GM12891 (cell line): ENCODE measurements at regions not wholly inside any gene's neighbourhood (a gene's known extent, or its start where the extent isn't known, plus 50 kb on each side); places are given as distances from the start of the nearest gene placed in this dataset.
"Not testable (repeated sequence)": the region's sequence is repeated elsewhere in the genome, so short reads cannot be mapped to it uniquely, and the experiment has no call there.

Source experiments
- DNase-seq: peaks from one replicate; pipeline ENCODE4 v3.0.0; 2011; ENCODE audit warnings: low spot score; ENCODE audit not compliant: insufficient read length
- FAIRE-seq: peaks from 2 replicates; lab custom pipeline; 2011; peaks lifted over from hg19 to GRCh38; lab: Jason Lieb, UNC
- PAX5 ChIP-seq: IDR thresholded peaks from 2 replicates; pipeline ENCODE4 v1.6.1; 2011; ENCODE audit warnings: low read length, moderate library complexity, mild to moderate bottlenecking; ENCODE audit not compliant: insufficient read depth, severe bottlenecking
- POLR2A ChIP-seq: IDR thresholded peaks from 2 replicates; pipeline ENCODE4 v1.6.1; 2011; ENCODE audit warnings: low read depth, low read length, control low read depth
- POLR2AphosphoS5 ChIP-seq: IDR thresholded peaks from 2 replicates; pipeline ENCODE4 v1.6.1; 2011; ENCODE audit warnings: low read depth, low read length, control low read depth
- POU2F2 ChIP-seq: IDR thresholded peaks from 2 replicates; pipeline ENCODE4 v1.6.1; 2011; ENCODE audit warnings: low read depth, mild to moderate bottlenecking, control low read depth, low read length, moderate library complexity
- SPI1 ChIP-seq: IDR thresholded peaks from 2 replicates; pipeline ENCODE4 v1.6.1; 2011; ENCODE audit warnings: low read depth, low read length, control low read depth
- TAF1 ChIP-seq: IDR thresholded peaks from 2 replicates; pipeline ENCODE4 v1.6.1; 2011; ENCODE audit warnings: low read depth, low read length, control low read depth

GRCh38 chr5:92838253-92838652, 742.8 kb downstream of the NR2F1-AS1 start:
- FAIRE-seq (no peak), DNase-seq (no peak)
- no peak for TF ChIP-seq POU2F2
- no peak for TF ChIP-seq SPI1
- no peak for TF ChIP-seq PAX5

GRCh38 chr5:92836855-92837755, 743.9 kb downstream of the NR2F1-AS1 start:
- TF ChIP-seq TAF1 (no peak), PAX5 (no peak), POLR2AphosphoS5 (no peak), POLR2A (no peak), POU2F2 (no peak), SPI1 (no peak)
- FAIRE-seq: no peak
- no peak for DNase-seq

- DNase-seq (no peak), FAIRE-seq (no peak)
- no peak for TF ChIP-seq PAX5
- TF ChIP-seq SPI1: no peak
- TF ChIP-seq POU2F2: no peak
- no peak for TF ChIP-seq POLR2A
- TF ChIP-seq TAF1: no peak
- no peak for TF ChIP-seq POLR2AphosphoS5
Measured at GRCh38 chr5:92835712-92836111, 745.3 kb downstream of the NR2F1-AS1 start.

GRCh38 chr5:92823551-92823950, 757.5 kb downstream of the NR2F1-AS1 start:
- not testable (repeated sequence) for FAIRE-seq, DNase-seq

- TF ChIP-seq POU2F2 (no peak), SPI1 (no peak), POLR2A (no peak), TAF1 (no peak), PAX5 (no peak)
- DNase-seq: no peak
- FAIRE-seq: no peak
Measured at GRCh38 chr5:92822183-92822582, 758.8 kb downstream of the NR2F1-AS1 start.

GRCh38 chr5:92809855-92810465, 771.1 kb downstream of the NR2F1-AS1 start:
- FAIRE-seq: no peak

GRCh38 chr5:92808474-92808873, 772.5 kb downstream of the NR2F1-AS1 start:
- DNase-seq: no peak
- FAIRE-seq: no peak
- TF ChIP-seq SPI1 (no peak), POU2F2 (no peak), POLR2AphosphoS5 (no peak), POLR2A (no peak), PAX5 (no peak), TAF1 (no peak)

More at GRCh38 chr5:92809855-92810465, 771.1 kb downstream of the NR2F1-AS1 start:
- no peak for TF ChIP-seq TAF1
- no peak for TF ChIP-seq POLR2AphosphoS5
- TF ChIP-seq PAX5: no peak
- TF ChIP-seq SPI1: no peak
- no peak for TF ChIP-seq POU2F2
- no peak for TF ChIP-seq POLR2A
- no peak for DNase-seq

- TF ChIP-seq PAX5 (no peak), TAF1 (no peak), POU2F2 (no peak), SPI1 (no peak)
- FAIRE-seq (no peak), DNase-seq (no peak)
Measured at GRCh38 chr5:92807085-92807484, 773.9 kb downstream of the NR2F1-AS1 start.

- FAIRE-seq (no peak), DNase-seq (no peak)
- TF ChIP-seq TAF1 (no peak), PAX5 (no peak), SPI1 (no peak), POLR2A (no peak), POLR2AphosphoS5 (no peak), POU2F2 (no peak)
Measured at GRCh38 chr5:92805446-92805845, 775.6 kb downstream of the NR2F1-AS1 start.

GRCh38 chr5:92801911-92802310, 779.1 kb downstream of the NR2F1-AS1 start:
- no peak for TF ChIP-seq SPI1
- TF ChIP-seq PAX5: no peak
- TF ChIP-seq POLR2AphosphoS5: no peak
- TF ChIP-seq POU2F2: no peak
- no peak for TF ChIP-seq POLR2A
- no peak for TF ChIP-seq TAF1
- DNase-seq (no peak), FAIRE-seq (no peak)

- TF ChIP-seq POLR2AphosphoS5 (no peak), TAF1 (no peak), SPI1 (no peak), PAX5 (no peak), POU2F2 (no peak), POLR2A (no peak)
- DNase-seq (no peak), FAIRE-seq (no peak)
Measured at GRCh38 chr5:92800365-92800764, 780.7 kb downstream of the NR2F1-AS1 start.
